CD4-positive, alpha-beta T cell treated with Interleukin-6 at 100 ng/mL for 8 hours (primary cell): ENCODE measurements at regions not wholly inside any gene's neighbourhood (a gene's known extent, or its start where the extent isn't known, plus 50 kb on each side); places are given as distances from the start of the nearest gene placed in this dataset.
"Not testable (repeated sequence)": the region's sequence is repeated elsewhere in the genome, so short reads cannot be mapped to it uniquely, and the experiment has no call there.

ENCODE experiments used
- DNase-seq: peaks from one replicate; pipeline ENCODE4 v3.0.0-alpha.2; 2020; ENCODE audit warnings: mixed read lengths, low spot score

DNA sequence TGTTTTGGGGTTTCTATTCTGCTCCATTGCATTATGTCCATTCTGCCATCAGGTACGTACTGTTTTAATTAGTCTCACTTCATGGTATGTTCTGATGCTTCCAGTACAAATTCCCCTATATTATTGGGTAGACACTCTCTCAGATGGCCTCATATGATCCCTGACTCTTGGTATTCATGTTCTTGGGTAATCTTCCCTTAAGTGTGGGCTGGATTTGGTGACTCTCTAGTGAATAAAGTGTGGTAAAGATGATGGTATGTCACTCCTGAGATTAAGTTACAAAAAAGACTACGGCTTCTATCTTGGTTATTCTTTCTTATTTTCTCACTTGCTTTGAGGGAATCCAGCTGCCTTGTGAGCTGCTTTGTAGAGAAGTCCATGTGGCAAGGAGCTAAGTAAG is 89.6 kb upstream of the TBC1D5 start:
- no peak for DNase-seq

- DNase-seq, result no peak
Observed at GRCh38 chr3:17831366-17831765, 88.9 kb upstream of the TBC1D5 start.

DNA sequence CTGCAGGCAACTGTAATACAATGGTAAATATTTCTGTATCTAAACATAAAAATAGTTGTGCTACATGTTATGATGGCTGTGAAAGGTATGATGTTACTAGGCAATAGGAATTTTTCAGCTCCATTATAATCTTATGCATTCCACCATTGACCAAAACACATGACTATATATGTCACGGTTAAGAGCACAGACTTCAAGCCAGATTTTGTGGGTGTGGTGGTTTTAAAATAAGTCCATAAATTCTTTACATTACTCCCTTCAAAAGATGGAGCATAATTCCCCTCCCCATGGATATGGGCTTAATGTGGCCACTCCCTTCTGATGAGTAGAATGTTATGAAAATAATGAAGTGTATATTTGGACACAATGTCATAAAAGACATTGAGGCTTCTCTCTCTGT is 88.4 kb upstream of the TBC1D5 start:
- DNase-seq, result no peak

DNA sequence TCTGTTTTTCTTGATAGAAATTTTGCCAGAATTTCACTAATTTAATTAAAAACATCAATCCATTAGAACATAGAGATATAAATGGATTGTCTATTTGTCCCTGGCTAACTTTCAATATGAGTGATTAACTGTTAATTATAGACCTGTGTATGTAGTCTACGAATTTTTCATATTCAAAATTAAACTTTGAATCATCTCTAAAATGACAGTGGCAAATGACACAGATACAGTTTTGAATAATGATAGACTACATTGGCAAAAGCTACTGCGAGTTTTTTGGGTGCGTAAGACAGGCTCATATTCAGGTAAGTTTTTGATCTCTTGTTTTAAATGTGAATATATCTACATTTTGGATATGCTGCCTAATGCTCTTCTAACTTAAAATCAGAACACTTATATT is 86.0 kb upstream of the TBC1D5 start:
- DNase-seq, result no peak

GRCh38 chr3:17825298-17825697 is 82.9 kb upstream of the TBC1D5 start:
- DNase-seq, result no peak

- DNase-seq, result no peak
Observed at GRCh38 chr3:17823816-17824215, 81.4 kb upstream of the TBC1D5 start.

GRCh38 chr3:17823036-17823435 is 80.6 kb upstream of the TBC1D5 start:
- no peak for DNase-seq

- no peak for DNase-seq
Observed at GRCh38 chr3:17820704-17821103, 78.3 kb upstream of the TBC1D5 start.

DNA sequence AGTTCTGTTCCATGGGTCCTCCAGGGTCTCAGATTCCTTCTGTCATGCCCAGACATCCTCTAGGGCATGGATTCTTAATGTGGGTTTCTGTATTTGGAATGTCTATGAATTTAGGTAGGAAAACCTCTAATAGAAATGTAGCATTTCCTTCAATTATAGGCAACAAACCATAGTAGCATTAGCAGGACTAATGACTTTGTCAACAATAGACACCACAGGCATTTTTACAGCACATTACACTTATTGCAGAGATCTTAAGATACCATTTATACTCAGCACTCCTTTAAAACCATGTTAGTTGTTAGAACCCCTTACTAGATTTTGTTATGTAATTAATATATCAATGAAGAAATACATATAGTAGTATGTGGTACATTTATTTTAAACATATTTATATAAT is 77.8 kb upstream of the TBC1D5 start:
- DNase-seq, result no peak

GRCh38 chr3:17817973-17818372 is 75.5 kb upstream of the TBC1D5 start:
- DNase-seq, result not testable (repeated sequence)

DNA sequence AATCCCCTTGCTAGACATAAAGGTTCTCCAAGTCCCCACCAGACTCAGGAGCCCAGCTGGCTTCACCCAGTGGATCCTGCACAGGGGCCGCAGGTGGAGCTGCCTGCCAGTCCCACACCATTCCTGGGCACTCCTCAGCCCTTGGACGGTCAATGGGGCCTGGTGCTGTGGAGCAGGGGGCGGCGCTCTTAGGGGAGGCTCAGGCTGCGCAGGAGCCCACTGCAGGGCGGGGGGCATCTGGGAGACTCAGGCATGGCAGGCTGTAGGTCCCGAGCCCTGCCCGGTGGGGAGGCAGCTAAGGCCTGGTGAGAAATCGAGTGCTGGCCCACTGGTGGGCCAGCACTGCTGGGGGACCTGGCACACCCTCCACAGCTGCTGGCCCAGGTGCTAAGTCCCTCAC is 75.1 kb upstream of the TBC1D5 start:
- DNase-seq, result no peak

GRCh38 chr3:17816839-17817238 is 74.4 kb upstream of the TBC1D5 start:
- not testable (repeated sequence) for DNase-seq

GRCh38 chr3:17812328-17812727 is 69.9 kb upstream of the TBC1D5 start:
- DNase-seq, result not testable (repeated sequence)

GRCh38 chr3:17811646-17812045 is 69.2 kb upstream of the TBC1D5 start:
- DNase-seq, result no peak

- DNase-seq, result no peak
Observed at GRCh38 chr3:17810759-17811158, 68.3 kb upstream of the TBC1D5 start.

DNA sequence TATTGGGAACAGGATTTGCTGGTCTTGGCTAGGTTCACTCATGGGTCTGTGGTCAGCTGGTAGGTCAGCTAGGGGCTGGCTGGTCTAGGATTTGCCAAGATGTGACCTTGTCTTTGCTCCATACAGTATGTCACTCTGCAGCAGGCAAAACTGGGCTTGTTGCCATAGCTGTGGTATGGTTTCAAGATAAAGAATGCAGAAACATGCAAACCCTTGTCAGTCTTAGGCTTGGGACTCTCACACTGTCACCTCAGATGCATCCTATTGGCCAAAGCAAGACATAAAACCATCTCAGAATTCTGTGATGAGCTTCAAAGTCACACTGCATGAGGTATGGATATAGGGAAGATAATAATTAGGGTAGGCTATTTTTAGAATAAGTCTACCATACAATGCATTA is 66.6 kb upstream of the TBC1D5 start:
- DNase-seq, result no peak

DNA sequence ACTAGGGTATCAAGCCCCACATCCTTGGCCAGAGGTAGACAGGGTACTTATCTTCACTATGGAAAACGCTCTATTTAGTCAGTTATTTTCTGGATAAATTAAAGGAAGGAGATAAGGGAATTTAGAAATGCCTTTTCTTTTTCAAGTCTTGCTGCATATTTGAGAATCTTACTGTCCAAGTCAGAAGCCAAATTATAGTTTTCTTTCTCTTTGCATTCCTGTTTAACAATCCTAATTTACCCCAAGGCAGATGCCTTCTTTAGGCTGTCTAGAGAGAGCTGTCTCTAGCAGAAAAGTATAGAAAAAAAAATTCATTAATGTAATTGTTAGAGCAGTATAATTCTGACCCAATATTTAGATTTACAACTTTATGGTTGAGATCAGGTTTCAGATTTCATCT is 64.4 kb upstream of the TBC1D5 start:
- no peak for DNase-seq

- no peak for DNase-seq
Observed at GRCh38 chr3:17806201-17806600, 63.8 kb upstream of the TBC1D5 start.

- no peak for DNase-seq
Observed at GRCh38 chr3:17805461-17805940, 63.1 kb upstream of the TBC1D5 start.

- no peak for DNase-seq
Observed at GRCh38 chr3:17802950-17803349, 60.5 kb upstream of the TBC1D5 start.

DNA sequence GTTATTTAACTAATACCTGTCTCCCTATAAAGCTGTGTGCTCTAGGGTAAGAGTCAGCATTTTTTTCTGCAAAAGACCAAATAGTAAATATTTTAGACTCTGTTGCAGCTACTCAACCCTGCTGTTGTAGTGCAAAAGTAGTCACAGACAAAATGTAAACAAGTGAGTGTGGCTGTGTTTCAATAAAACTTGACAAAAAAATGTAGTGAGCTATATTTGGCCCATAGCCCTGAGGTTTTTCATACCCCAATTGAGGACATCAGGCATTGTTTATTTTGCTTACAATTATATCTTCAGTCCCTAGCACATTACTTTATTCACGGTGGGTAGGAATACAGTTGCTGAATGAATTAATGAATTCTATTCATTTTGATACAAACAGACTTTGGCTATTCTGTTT is 58.7 kb upstream of the TBC1D5 start:
- DNase-seq, result no peak

DNA sequence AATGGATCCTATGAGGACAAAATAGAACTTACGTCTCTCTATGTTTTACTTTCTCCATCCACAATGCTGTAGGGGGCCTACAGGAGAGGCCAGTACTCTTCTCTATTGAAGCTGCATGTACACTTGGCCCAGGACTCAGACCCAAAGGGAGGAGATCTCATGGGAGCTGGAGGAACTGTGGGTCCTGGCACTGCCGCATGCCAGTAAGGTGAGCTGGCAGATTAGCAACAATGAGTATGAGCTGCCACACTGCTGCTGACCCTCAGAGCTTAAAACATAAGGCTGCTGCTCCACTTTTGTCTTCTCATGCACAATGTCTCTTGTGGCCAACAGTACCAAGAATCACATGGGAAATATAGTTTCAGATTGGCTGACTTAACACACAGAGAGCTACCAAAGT is 57.8 kb upstream of the TBC1D5 start:
- no peak for DNase-seq

GRCh38 chr3:17799312-17799711 is 56.9 kb upstream of the TBC1D5 start:
- no peak for DNase-seq

GRCh38 chr3:17798000-17798399 is 55.6 kb upstream of the TBC1D5 start:
- no peak for DNase-seq

- DNase-seq, result no peak
Observed at GRCh38 chr3:17795711-17796110, 53.3 kb upstream of the TBC1D5 start.
